Sigmoid colon (tissue), 6 donors: ENCODE measurements at regions not wholly inside any gene's neighbourhood (a gene's known extent, or its start where the extent isn't known, plus 50 kb on each side); places are given as distances from the start of the nearest gene placed in this dataset.

Source experiments
- DNase-seq: peaks from one replicate; pipeline ENCODE4 v3.0.0-alpha.2; 2019
- H3K27ac ChIP-seq, 4 donors: fragments of 200-600 bp; sonication (generic); one replicate each; pipeline ENCODE4 v1.5.1; 2016 to 2019; ENCODE audit warnings: mild to moderate bottlenecking in 1 of 4
- H3K27me3 ChIP-seq, 3 donors: fragments of 200-600 bp; sonication (generic); one replicate each; pipeline ENCODE4 v1.5.1; 2019; ENCODE audit warnings: mild to moderate bottlenecking in 1 of 3
- H3K36me3 ChIP-seq, 4 donors: fragments of 200-600 bp; sonication (generic); one replicate each; pipeline ENCODE4 v1.5.1; 2016 to 2019
- H3K4me1 ChIP-seq, 4 donors: fragments of 200-600 bp; sonication (generic); one replicate each; pipeline ENCODE4 v1.5.1; 2017 to 2019
- H3K4me3 ChIP-seq, 4 donors: fragments of 200-600 bp; sonication (generic); one replicate each; pipeline ENCODE4 v1.5.1; 2017 to 2019; ENCODE audit warnings: mild to moderate bottlenecking in 2 of 4, moderate library complexity in 1 of 4
- H3K9me3 ChIP-seq, 4 donors: fragments of 200-600 bp in 3 of 4; sonication (generic) in 3 of 4; one replicate each; pipeline versions ENCODE4 v1.5.1 to v1.6.1; 2013 to 2019
- CTCF ChIP-seq, 4 experiments: fragments of 450-650 bp in 3 of 4; fragments of 200-600 bp in 1 of 4; IDR thresholded peaks; one replicate each; pipeline ENCODE4 v1.5.1; 2016 to 2019; ENCODE audit warnings: antibody characterized with exemption in 4 of 4, mild to moderate bottlenecking in 3 of 4, moderate library complexity in 2 of 4
- EP300 ChIP-seq, 4 donors: sonication (generic); formaldehyde crosslinking; IDR thresholded peaks; one replicate each; pipeline ENCODE4 v1.6.1; 2017; ENCODE audit warnings: antibody characterized with exemption in 4 of 4
- POLR2A ChIP-seq, 2 donors: fragments of 450-650 bp; IDR thresholded peaks; one replicate each; pipeline ENCODE4 v1.6.1; 2016; ENCODE audit warnings: antibody characterized with exemption in 2 of 2, mild to moderate bottlenecking in 2 of 2, moderate library complexity in 2 of 2
- POLR2AphosphoS5 ChIP-seq, 4 donors: sonication (generic); formaldehyde crosslinking; IDR thresholded peaks; one replicate each; pipeline ENCODE4 v1.6.1; 2017; ENCODE audit warnings: antibody characterized with exemption in 4 of 4
- WGBS, 2 donors: extraction: QIAGEN DNeasy Blood & Tissue Kit; methylation state at CpG; one replicate each; pipeline ENCODE4 v1.1.7; 2013; 5-methylcytosine and 5-hydroxymethylcytosine counted together
- intact Hi-C: fragments of 100-400 bp; cut with DNase I; formaldehyde crosslinking; loops from one replicate; pipeline ENCODE4 v1.15.1; 2023
- donor health status: healthy with polysubstance abuse.
- donor health status: healthy.

- WGBS, 2 donors = 69 to 89% methylated on average over 2 of the region's 2 CpGs
- no peaks in the 10 kb centered on the region for H3K9me3 ChIP-seq
- no peak for DNase-seq
- H3K4me1 ChIP-seq = no peaks in the 10 kb centered on the region
- no peak for TF ChIP-seq POLR2A (IDR thresholded peaks at IDR 0.05)
- no peak for TF ChIP-seq EP300 (IDR thresholded peaks at IDR 0.05)
- no peak for TF ChIP-seq POLR2AphosphoS5 (IDR thresholded peaks at IDR 0.05)
- no peak for TF ChIP-seq CTCF (IDR thresholded peaks at IDR 0.05)
- no peaks in the 10 kb centered on the region for H3K27me3 ChIP-seq
- intact Hi-C loops = no loop called here
- H3K4me3 ChIP-seq = no peak overlapping the region
- H3K27ac ChIP-seq = no peak overlapping the region
- no peaks in the 10 kb centered on the region for H3K36me3 ChIP-seq
Measured at GRCh38 chr4:112793033-112793432, 156.1 kb downstream of the LARP7 start.

GRCh38 chr4:112800001-112800400, 163.1 kb downstream of the LARP7 start:
- H3K27ac ChIP-seq = no peak overlapping the region
- H3K36me3 ChIP-seq = no peaks in the 10 kb centered on the region
- WGBS, 2 donors = 95% methylated on average over 5 of the region's 5 CpGs
- no peak for TF ChIP-seq CTCF (IDR thresholded peaks at IDR 0.05)
- no peak for TF ChIP-seq POLR2A (IDR thresholded peaks at IDR 0.05)
- no peak for TF ChIP-seq POLR2AphosphoS5 (IDR thresholded peaks at IDR 0.05)
- no peak for TF ChIP-seq EP300 (IDR thresholded peaks at IDR 0.05)
- no peaks in the 10 kb centered on the region for H3K27me3 ChIP-seq
- no peak for DNase-seq
- no peaks in the 10 kb centered on the region for H3K4me1 ChIP-seq
- intact Hi-C loops = no loop called here
- H3K4me3 ChIP-seq = no peak overlapping the region
- no peaks in the 10 kb centered on the region for H3K9me3 ChIP-seq

GRCh38 chr4:112801341-112801740, 164.4 kb downstream of the LARP7 start:
- Histone ChIP-seq H3K9me3 (no peaks in the 10 kb centered on the region), H3K27ac (no peak overlapping the region), H3K27me3 (no peaks in the 10 kb centered on the region), H3K4me1 (no peaks in the 10 kb centered on the region), H3K4me3 (no peak overlapping the region), H3K36me3 (no peaks in the 10 kb centered on the region)
- intact Hi-C loops = no loop called here
- DNase-seq = no peak
- no peak for TF ChIP-seq POLR2AphosphoS5 (IDR thresholded peaks at IDR 0.05)

GRCh38 chr4:112802780-112803179, 165.8 kb downstream of the LARP7 start:
- TF ChIP-seq POLR2AphosphoS5 (IDR thresholded peaks at IDR 0.05) (no peak), CTCF (IDR thresholded peaks at IDR 0.05) (no peak), EP300 (IDR thresholded peaks at IDR 0.05) (no peak), POLR2A (IDR thresholded peaks at IDR 0.05) (no peak)
- intact Hi-C loops = no loop called here
- no peak overlapping the region for H3K4me3 ChIP-seq
- no peaks in the 10 kb centered on the region for H3K27me3 ChIP-seq
- H3K36me3 ChIP-seq = no peaks in the 10 kb centered on the region
- no peak for DNase-seq
- no peaks in the 10 kb centered on the region for H3K9me3 ChIP-seq
- no peaks in the 10 kb centered on the region for H3K4me1 ChIP-seq
- 67 to 81% methylated on average over 6 of the region's 6 CpGs for WGBS, 2 donors
- no peak overlapping the region for H3K27ac ChIP-seq

GRCh38 chr4:112807083-112807482, 170.1 kb downstream of the LARP7 start:
- DNase-seq = no peak
- H3K27me3 ChIP-seq = no peaks in the 10 kb centered on the region
- H3K4me3 ChIP-seq = no peak overlapping the region
- intact Hi-C loops = no loop called here
- no peak for TF ChIP-seq POLR2AphosphoS5 (IDR thresholded peaks at IDR 0.05)
- no peak for TF ChIP-seq POLR2A (IDR thresholded peaks at IDR 0.05)
- TF ChIP-seq CTCF (IDR thresholded peaks at IDR 0.05) = no peak
- no peak for TF ChIP-seq EP300 (IDR thresholded peaks at IDR 0.05)
- H3K4me1 ChIP-seq = no peaks in the 10 kb centered on the region
- H3K36me3 ChIP-seq = no peaks in the 10 kb centered on the region
- 79 to 80% methylated on average over 2 of the region's 2 CpGs for WGBS, 2 donors
- H3K9me3 ChIP-seq = no peaks in the 10 kb centered on the region
- no peak overlapping the region for H3K27ac ChIP-seq
